ENCODE measurements at regions not wholly inside any gene's neighbourhood (a gene's known extent, or its start where the extent isn't known, plus 50 kb on each side); places are given as distances from the start of the nearest gene placed in this dataset.
A peak's percentile ranks its signal among the peaks of the same experiment; 100 is the strongest.

- DNase-seq = no peak
Measured at GRCh38 chr21:16514316-16514715, 784.5 kb downstream of the USP25 start.

DNA sequence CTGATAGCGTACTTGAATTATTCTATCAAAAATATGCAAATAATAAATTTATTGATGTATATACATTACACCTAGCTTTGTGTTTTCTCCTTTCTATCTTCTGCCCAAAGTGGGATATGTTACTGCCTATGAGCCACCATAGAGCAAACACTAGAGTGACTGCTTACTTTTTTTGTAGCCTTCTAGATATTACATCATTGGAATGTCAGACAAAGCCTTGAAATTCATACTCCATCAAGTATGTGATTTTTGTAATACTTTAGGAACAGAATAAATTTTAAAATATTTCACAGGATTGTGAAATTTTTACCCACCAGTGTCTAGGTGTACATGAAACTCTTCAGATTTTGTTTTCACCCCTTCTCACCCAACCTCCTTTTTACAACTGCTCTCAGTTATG, 787.6 kb downstream of the USP25 start:
- no peak for DNase-seq

DNA sequence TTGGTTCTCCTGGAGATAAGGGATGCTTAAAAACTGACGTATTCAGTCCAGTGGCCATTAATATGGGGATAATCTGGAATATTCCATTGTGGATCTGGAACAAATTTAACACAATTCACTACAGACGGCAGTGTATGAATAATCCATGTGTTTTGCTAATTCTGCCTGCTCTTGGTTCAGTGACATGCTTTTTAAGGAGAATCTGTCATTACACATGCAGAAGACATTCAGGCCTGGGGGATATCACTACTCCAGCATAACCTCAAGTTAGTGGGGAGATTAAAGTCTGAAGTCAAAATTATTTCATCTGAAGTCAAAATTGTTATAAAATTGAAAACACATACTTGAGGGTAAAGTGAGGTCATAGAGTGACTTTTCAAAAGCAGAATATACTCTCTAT, 789.3 kb downstream of the USP25 start:
- no peak for DNase-seq

DNA sequence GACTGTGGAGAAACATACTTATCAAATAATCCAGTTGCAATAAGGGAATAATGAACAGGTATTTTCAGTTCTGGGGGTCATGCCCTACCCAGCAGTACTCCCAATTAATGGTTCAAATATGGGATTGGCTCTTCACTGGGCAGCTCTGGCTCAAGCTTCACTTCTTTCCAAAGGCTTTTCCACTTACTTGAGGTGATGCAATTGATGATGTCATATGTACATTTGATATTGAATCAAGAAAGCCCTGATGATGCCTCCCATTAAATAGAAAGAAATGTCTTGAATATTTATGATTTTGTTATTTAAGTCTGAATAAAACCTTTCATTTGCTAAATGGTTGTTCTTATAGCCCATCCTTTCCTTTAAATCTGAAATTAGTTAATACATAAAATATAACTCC, 789.9 kb downstream of the USP25 start:
- DNase-seq = no peak

DNA sequence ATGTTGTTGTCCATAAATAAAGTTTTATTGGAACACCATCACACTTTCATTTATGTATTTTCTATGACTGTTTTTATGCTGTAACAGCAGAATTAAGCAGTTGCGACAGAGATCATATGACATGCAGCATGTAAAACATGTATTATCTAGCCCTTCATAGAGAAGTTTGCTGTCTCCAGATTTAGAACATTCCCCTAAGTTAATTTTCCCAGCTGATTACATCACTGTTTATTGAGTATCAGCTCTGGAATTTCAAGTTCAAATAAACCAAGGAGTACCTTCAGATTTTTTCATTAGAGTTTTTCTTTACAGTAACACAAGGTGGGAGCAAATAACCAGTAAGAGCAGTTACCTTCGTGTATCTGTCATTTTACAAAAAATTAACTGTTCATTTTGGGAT, 792.8 kb downstream of the USP25 start:
- no peak for DNase-seq

DNA sequence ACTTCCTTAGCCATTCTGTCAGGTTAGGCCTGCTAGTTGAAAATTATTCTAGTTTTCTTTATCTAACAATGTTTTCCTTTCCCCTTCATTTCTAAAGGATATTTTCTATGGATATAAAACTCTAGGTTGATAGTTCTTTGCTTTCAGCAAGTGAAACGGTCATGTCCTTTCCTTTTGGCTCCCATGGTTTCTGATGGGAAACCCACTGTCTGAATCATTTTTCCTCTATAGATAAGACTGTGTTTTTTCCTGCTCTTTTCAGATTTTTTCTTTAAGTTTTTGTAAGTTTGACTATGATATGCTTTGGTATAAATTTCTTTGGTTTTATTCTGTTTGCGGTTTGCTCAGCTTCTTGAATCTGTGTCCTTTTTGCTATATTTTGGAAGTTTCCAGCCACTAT, 800.9 kb downstream of the USP25 start:
- DNase-seq = no peak

- no peak for DNase-seq
Measured at GRCh38 chr21:16532840-16533239, 803.1 kb downstream of the USP25 start.

DNA sequence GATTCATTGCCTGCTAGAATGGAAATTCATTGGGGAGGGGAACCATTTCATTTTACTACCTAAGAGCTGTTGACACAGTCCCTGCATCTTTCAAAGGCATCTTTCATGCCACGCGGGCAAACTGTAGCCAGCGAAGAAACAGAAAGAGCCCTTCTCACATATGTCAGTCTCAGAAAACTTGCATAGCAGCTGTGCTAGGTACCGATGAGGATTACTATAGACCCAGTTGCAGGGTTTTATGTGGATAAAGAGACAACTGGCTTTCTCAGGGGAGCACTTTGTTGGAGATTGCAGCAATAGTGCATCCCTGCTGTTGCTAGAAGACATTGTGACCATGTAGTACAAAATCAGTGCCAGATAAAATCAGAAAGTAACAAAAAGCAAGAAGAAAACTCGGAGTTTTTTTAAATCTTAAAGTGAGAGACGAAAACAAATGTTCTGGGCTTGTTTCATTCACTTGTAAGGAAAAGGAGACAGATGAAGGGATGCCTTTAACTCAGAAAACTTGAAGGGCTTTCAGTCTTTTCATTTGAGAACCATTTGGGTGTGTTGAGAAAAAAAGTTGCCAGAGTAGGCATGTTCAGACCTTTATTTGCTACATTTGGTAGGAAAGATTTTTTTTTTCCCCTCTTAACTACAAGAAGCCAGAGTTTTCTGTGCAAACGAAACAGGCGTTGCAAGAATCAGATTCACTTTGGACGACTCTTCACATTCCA, 804.1 kb downstream of the USP25 start:
- no peak for DNase-seq

- peak; percentile 79 for DNase-seq
Measured at GRCh38 chr21:16534408-16535101, 804.8 kb downstream of the USP25 start.

- peak; percentile 58 for DNase-seq
Measured at GRCh38 chr21:16535102-16535422, 805.3 kb downstream of the USP25 start.

GRCh38 chr21:16535626-16536025, 805.8 kb downstream of the USP25 start:
- DNase-seq = no peak

DNA sequence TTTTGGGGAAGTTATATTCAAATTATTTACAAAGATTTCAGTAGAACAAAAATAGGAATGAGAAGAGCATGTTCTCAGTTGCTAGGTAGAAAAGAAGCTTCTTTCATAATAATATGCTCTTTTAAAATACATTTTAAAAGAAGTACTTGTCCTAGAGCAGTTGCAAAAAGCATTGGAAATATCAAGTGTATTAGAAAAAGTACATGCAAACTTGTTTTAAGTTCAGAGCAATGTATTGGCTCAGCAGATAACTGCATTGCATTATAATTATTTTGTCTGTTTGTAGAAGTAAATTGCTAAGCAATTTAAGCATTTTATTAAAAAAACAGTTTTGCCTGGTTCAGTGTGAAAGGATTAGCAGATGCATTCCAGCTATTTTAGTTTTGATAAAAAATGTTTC, 806.4 kb downstream of the USP25 start:
- DNase-seq = no peak

DNA sequence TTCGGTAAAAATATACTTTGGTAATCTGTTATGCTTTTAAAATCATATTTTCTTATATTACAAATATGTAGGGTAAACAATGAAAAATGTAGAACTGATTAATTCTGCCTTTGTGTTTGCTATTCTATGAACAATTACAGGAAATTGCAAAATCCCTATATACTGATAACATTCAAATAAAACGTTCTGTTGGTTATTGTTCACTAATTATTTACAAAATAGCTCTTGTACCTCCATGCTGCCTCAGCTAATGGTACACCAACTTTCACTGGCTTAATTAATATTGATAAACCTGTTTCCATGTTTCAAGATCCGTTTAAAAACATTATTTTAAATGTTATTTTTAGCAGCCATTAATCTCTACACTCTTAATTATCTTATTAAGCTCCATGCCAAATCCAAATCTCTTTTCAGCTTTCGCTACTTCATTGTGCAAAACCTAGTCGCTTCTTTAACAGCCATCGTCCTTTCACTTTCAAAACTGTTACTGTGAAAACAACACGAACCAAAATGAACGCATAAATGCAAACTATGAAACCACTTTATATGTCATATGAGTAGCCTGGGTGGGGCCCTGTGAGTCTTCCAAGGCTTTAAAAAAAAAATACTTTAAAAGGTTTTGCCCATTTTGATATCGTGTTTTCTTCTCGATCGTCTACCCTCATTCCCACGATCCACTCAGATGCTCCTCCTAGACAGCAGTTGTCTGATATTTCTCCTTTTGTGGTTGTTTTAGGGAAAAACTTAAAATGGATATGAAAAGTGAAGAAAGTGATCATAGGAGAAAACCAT, 807.1 kb downstream of the USP25 start:
- DNase-seq = peak; percentile 10

GRCh38 chr21:16537501-16537900, 807.7 kb downstream of the USP25 start:
- no peak for DNase-seq

GRCh38 chr21:16538405-16538804, 808.6 kb downstream of the USP25 start:
- DNase-seq = no peak

DNA sequence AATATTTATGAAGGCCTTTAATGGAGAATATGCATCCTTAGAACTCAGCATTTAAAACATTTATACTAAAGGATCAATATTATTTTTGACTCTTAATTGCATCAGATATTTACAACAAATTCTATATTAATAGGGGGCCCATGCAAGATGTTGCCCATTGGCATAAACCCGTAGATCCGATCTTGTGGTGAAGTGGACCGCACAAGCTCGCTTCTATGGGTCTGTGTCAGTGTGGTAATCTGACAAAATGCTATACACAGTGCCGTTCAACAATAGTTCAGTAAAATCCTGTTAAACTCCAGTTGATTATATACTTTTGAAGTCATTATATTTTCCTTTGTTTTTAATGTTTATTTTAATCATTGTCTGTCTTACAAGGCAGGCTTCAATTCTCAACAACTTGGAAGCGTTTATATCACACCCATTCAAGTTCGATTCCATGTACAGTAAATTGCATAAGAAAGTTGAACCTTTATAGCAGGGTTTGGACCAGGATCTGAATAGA, 809.2 kb downstream of the USP25 start:
- DNase-seq = no peak

- no peak for DNase-seq
Measured at GRCh38 chr21:16540966-16541727, 811.4 kb downstream of the USP25 start.

GRCh38 chr21:16550118-16550517, 820.3 kb downstream of the USP25 start:
- DNase-seq = no peak

DNA sequence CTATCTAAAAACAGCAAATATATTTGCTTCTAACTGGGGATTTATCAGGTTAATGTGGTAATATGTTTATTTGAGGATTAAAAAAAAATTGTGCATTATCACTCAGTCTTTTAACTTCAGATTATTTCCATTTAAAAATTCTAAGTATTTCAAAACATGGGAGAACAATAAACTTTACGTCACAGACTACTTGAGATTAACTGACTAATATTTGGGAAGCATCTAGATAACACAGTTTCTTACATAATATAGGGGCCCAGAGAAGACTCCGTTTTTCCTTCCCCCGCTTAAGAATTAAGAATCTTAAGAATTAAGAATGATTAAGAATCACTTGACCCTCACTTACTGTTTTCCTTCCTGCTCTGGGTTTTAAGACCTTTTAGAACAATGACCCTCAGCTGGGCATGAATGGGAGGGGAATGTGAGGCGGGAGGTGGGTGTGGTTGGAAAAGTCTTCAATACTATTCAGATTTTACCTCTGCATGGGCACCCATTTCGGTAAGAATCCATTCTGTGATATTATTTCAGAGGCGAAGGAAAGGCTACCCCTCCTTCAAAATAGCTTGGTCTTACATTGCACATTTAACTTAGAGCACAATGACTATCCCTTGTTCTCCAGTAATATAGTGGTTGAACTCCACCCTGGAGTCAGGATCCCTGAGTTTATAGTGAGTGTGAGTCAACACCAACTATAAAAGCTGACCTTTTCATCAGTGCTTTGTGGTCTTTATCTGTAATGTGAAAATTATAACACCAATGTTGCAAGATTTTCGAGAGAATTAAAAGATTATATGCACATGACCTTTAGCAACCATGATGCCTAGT, 821.3 kb downstream of the USP25 start:
- DNase-seq = no peak

DNA sequence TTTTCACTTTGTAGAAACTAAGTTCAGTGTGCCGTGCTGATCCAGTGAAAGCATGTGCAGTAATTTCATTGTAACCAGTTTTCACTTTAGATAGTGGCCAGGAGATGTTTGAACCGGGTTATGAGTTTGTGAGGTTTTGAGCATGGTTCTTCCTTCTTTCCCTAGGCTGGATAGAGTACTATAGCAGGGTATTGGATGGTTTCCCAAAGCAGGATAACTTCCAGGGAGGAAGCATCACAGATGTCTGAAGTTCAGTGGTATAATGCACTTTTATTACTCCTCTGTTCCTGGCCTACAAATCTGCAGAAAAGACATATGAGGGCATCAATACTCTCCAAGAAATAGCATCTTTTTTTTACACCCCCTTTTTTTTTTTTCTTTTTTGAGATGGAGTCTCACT, 823.1 kb downstream of the USP25 start:
- no peak for DNase-seq

- DNase-seq = no peak
Measured at GRCh38 chr21:16554503-16554902, 824.7 kb downstream of the USP25 start.

DNA sequence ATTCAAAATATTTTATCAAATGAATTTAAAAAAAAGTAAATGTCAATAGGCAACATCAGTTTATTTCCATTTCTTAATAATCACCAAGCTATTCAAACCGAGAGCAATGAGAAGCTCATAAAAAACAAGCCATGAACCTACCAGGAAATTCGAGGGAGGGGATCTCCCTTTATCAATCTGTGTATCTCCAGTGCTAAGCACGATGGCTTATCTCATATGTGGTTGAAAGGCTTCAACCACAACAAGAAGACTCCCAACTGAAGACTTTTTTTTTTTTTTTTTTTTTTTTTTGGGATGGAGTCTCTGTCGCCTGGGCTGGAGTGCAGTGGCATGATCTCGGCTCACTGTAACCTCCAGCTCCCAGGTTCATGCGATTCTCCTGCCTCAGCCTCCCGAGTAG, 833.3 kb downstream of the USP25 start:
- no peak for DNase-seq

Data from eye (tissue), 1 donor.